Activated T-helper 1 cell treated with anti-CD3 and anti-CD28 coated beads, Interleukin-2, amount 50 U/mL, for 16 hours (primary cell): ENCODE measurements at regions not wholly inside any gene's neighbourhood (a gene's known extent, or its start where the extent isn't known, plus 50 kb on each side); places are given as distances from the start of the nearest gene placed in this dataset.
"Not testable (repeated sequence)": the region's sequence is repeated elsewhere in the genome, so short reads cannot be mapped to it uniquely, and the experiment has no call there.

ENCODE experiments used
- DNase-seq, 2 donors: peaks; one replicate each; pipeline ENCODE4 v3.0.0-alpha.2; 2020; ENCODE audit warnings: low read depth in 1 of 2, low spot score in 1 of 2

DNA sequence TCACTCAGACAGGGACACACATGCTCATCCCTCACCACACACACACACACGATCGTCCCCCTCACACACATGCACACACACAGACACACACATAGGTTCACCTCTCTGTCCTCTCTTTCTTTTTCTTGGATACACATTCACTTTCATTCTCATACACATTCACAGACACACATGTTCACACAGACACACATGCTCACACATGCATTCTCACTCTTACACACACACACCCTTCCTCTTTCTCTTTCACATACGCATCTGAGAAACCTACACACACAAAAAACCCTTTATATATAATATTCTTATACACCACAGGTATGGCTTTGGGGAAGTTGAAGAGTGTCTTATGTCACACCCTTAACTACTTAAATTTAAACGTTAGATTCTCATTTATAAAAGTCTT is 248.6 kb upstream of the RUNX1 start:
- no peak for DNase-seq

DNA sequence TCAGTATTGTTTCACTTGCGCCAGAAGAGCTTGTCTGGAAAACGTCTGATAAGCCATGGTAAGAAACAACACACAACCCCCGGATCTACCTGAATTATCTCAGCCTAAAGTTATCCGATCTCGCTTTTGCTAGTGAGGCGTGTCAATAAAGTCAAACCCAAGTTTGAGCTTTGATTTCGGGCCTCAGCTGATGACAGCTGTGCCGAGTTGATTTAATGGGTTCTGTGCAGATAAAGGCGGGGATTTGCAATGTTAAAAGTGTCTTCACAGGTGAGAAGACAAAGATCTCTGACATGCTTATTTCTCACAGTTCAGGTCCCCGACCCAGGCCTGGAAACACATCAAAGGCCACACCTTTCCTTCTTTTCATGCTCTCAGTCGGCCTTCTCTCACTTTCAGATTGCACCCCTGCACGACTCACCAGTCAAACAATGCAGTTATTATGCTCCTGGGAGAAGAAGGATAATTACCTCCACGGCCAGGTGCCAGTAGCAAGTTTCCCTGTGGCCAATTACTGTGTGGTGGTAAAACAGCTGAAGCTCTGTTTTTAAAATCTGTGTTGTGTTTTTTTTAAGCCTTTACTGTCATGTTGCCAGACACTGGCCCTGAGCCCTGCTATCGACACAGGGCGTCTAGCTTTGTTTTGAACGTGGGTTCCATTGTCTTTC is 245.3 kb upstream of the RUNX1 start:
- DNase-seq, result no peak

- DNase-seq, result no peak
These were observed 243.0 kb upstream of the RUNX1 start for GRCh38 chr21:35291973-35292627.

- no peak for DNase-seq
These were observed 241.9 kb upstream of the RUNX1 start for GRCh38 chr21:35291034-35291433.

GRCh38 chr21:35288238-35288637 is 239.1 kb upstream of the RUNX1 start:
- DNase-seq, result no peak

- no peak for DNase-seq
These were observed 235.1 kb upstream of the RUNX1 start for GRCh38 chr21:35284199-35284598.

DNA sequence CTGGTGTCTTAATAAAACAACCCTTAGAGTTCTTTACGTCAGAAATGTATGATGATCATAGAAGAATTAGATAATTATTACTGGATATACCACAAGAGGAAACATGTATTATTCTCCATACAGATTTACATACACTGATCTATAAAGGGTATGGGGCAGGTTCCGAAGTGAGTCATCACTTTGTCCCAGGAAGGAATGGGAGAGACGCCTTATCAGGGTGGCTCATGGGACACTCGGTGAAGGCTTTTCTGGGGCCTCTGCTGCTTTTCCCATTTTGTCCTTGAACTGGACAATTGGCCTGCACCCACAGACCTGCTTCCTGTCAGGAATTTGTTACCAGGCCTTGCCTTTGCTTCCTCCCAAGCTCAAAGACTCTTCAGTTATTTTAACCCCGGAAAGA is 233.8 kb upstream of the RUNX1 start:
- DNase-seq, result no peak

DNA sequence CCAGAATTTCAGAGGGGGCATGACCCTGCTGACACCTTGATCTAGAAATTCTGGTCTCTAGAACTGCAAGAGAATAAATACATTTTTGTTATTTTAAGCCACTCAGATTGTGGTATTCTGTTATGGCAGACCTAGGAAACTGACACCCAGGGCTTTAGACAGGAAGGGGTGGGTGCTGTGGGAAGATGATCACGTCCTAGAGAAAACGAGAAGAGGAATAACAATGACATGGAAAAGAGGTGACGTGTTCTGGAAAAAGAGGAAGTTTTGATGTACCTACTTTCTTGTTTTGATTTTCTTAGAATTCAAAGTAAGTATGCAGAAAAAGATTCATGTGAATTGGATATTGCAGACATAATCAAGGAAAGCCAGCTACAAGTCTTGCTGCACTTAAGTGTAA is 232.9 kb upstream of the RUNX1 start:
- no peak for DNase-seq

- DNase-seq, result no peak
These were observed 231.1 kb upstream of the RUNX1 start for GRCh38 chr21:35280231-35280630.

- no peak for DNase-seq
These were observed 226.7 kb upstream of the RUNX1 start for GRCh38 chr21:35275776-35276175.

DNA sequence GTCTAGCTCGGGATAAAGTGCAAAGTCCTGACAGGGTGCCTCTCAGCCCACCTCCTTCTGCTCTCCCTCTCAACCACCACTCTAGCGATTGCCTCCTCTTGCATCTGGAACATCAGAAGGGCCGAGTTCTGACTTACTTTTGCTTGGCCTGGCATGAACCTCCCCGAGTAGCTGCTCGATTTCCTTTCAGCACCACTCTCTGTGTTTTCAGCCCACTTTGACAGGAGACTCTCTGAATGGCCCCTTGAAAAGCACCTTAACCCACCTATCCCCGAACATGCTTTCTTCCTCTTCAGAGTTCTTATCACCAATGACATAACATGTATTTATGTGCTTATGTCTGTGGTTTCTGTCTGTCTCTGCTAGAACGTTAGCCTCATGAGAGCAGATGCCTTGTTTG is 225.8 kb upstream of the RUNX1 start:
- DNase-seq, result no peak

GRCh38 chr21:35274090-35274489 is 225.0 kb upstream of the RUNX1 start:
- DNase-seq, result no peak

DNA sequence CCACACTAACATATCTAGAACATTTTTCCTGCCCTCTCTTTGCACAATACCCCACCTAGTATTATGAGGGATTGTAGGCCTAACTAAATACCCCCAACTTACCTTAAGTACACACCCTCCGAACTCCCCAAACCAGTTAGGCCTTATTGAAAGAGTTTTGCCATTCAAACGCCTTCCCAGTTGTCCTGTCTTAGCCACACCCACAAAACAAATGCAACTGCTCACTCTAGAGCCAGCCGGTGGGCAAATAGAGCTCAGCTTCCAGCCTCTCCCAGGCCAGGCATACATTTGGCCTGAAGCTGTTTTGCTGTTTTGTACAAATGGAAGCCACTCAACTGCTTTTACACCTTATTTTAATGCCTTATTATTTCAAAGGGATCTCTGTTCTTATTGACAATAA is 224.2 kb upstream of the RUNX1 start:
- no peak for DNase-seq

GRCh38 chr21:35271344-35272118 is 222.4 kb upstream of the RUNX1 start:
- not testable (repeated sequence) for DNase-seq

GRCh38 chr21:35268817-35269216 is 219.7 kb upstream of the RUNX1 start:
- no peak for DNase-seq

DNA sequence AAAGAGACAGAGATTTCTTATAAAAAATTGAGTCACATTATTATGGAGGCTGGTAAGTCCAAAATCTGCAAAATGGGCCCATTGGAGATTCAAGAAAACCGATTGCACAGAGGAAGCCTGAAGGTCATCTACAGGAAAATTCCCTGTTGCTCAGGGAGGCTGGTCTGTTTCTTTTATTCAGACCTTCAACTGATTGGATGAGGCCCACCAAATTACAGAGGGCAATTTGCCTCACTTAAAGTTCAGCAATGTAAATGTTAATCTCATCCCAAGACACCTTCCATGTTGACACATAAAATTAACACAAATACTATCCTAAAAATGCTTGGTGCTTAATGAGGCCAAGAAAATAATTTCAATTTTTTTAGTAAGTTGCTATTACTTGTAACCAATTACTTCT is 219.2 kb upstream of the RUNX1 start:
- DNase-seq, result no peak

- DNase-seq, result no peak
These were observed 217.4 kb upstream of the RUNX1 start for GRCh38 chr21:35266546-35266945.

- DNase-seq, result no peak
These were observed 216.2 kb upstream of the RUNX1 start for GRCh38 chr21:35265170-35265877.

GRCh38 chr21:35259457-35259856 is 210.4 kb upstream of the RUNX1 start:
- DNase-seq, result no peak

DNA sequence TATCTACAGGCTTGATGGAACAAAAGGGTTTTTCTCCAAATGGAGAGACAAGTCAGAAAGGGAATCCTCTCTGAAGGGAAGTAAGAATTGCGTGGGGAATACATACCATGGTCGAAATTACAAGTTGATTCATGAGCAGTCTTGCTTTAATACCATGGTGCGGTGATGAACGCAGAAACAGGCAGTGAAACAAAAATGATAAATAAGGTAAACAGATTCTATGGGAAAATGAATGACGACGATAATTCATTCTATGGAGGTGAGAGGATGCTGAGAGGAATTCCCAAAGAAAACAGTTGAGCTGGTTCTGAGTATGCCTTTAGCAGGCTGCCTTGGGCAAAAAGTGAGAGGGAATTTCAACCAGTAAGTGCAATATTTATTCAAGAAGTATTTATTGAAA is 209.4 kb upstream of the RUNX1 start:
- no peak for DNase-seq

DNA sequence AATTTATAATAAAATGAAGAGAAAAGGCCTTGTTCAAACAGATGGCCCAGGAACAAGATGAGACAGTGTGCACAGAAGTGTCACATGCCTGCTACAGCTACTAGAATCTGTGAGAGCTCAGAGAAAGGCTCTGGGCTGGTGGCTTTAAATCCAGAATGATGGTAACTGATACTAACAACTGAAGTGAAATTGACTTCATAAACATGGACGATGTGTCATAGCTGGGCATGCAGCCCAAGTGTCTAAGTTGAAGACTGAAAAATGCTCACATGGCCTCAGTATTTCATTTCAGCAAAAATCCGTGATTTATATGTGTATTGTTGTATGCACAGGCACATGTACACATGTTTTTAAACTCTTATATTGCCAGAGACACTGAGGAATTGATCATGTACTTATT is 208.3 kb upstream of the RUNX1 start:
- no peak for DNase-seq
